H1 (cell line): ENCODE measurements at regions not wholly inside any gene's neighbourhood (a gene's known extent, or its start where the extent isn't known, plus 50 kb on each side); places are given as distances from the start of the nearest gene placed in this dataset.

ENCODE experiments used
- EP300 ChIP-seq, 2 experiments: IDR thresholded peaks; 1 replicate in 1 of 2; 2 replicates in 1 of 2; pipeline ENCODE4 v1.6.1; 2011 to 2012; ENCODE audit warnings: low read depth in 2 of 2, low read length in 2 of 2, mild to moderate bottlenecking in 2 of 2, borderline replicate concordance in 1 of 2, inconsistent platforms in 1 of 2, moderate library complexity in 1 of 2
- EZH2 ChIP-seq: fragments of 200-600 bp; sonication (generic); IDR thresholded peaks from 2 replicates; pipeline ENCODE4 v1.7.1; 2012; ENCODE audit warnings: low read depth, mild to moderate bottlenecking, moderate library complexity, low read length, inconsistent platforms; ENCODE audit not compliant: severe bottlenecking
- HDAC2 ChIP-seq, 2 experiments: fragments of 300-600 bp in 1 of 2; sonication (generic) in 1 of 2; IDR thresholded peaks; 2 replicates each; pipeline ENCODE4 v1.6.1; 2011 to 2012; ENCODE audit warnings: low read depth in 2 of 2, low read length in 2 of 2, mild to moderate bottlenecking in 2 of 2, moderate library complexity in 2 of 2, borderline replicate concordance in 1 of 2, inconsistent platforms in 1 of 2
- RBBP5 ChIP-seq: IDR thresholded peaks from 2 replicates; pipeline ENCODE4 v1.7.1; 2012; ENCODE audit warnings: low read depth, mild to moderate bottlenecking, inconsistent platforms, low read length, moderate library complexity, borderline replicate concordance
- SIRT6 ChIP-seq: IDR thresholded peaks from one replicate; pipeline ENCODE4 v1.7.1; 2012; ENCODE audit warnings: low read length, inconsistent platforms
- TF ChIP-seq, protein P1 (sequence below), 3 experiments: IDR thresholded peaks; 1 replicate in 2 of 3; 2 replicates in 1 of 3; pipeline versions ENCODE4 v1.5.1 to v1.6.1; 2011; ENCODE audit warnings: low read length in 3 of 3, mild to moderate bottlenecking in 3 of 3, inconsistent platforms in 2 of 3, low read depth in 1 of 3, moderate library complexity in 1 of 3; ENCODE audit not compliant: insufficient read depth in 1 of 3; ENCODE audit errors: control extremely low read depth in 1 of 3

- no peak for TF ChIP-seq EP300 (IDR thresholded peaks at IDR 0.05; ENCODE audit: borderline replicate concordance in 1 of 2, low read depth in 2 of 2, low read length in 2 of 2)
- no peak for TF ChIP-seq EZH2
- TF ChIP-seq SIRT6 = no peak
- no peak for TF ChIP-seq HDAC2 (IDR thresholded peaks at IDR 0.05; ENCODE audit: borderline replicate concordance in 1 of 2, low read depth in 2 of 2, low read length in 2 of 2)
- TF ChIP-seq, protein P1, sequence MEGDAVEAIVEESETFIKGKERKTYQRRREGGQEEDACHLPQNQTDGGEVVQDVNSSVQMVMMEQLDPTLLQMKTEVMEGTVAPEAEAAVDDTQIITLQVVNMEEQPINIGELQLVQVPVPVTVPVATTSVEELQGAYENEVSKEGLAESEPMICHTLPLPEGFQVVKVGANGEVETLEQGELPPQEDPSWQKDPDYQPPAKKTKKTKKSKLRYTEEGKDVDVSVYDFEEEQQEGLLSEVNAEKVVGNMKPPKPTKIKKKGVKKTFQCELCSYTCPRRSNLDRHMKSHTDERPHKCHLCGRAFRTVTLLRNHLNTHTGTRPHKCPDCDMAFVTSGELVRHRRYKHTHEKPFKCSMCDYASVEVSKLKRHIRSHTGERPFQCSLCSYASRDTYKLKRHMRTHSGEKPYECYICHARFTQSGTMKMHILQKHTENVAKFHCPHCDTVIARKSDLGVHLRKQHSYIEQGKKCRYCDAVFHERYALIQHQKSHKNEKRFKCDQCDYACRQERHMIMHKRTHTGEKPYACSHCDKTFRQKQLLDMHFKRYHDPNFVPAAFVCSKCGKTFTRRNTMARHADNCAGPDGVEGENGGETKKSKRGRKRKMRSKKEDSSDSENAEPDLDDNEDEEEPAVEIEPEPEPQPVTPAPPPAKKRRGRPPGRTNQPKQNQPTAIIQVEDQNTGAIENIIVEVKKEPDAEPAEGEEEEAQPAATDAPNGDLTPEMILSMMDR (IDR thresholded peaks at IDR 0.05; ENCODE audit: control extremely low read depth in 1 of 3, insufficient read depth in 1 of 3, low read depth in 1 of 3, low read length in 3 of 3) = no peak
- no peak for TF ChIP-seq RBBP5
- TF ChIP-seq, all 59 proteins: peak for 0
Measured at GRCh38 chr12:70101064-70101463, 142.2 kb upstream of the CNOT2 start (continued).
